DOHH2 (cell line): ENCODE measurements at regions not wholly inside any gene's neighbourhood (a gene's known extent, or its start where the extent isn't known, plus 50 kb on each side); places are given as distances from the start of the nearest gene placed in this dataset.

Source experiments
- H3F3A ChIP-seq: fragments of 200-600 bp; sonication (generic), shearing (Covaris generic); 2 replicates; pipeline ENCODE4 v1.6.0; 2016; ENCODE audit warnings: antibody characterized with exemption, mild to moderate bottlenecking; ENCODE audit not compliant: control insufficient read depth, insufficient read depth
- H3K27ac ChIP-seq: fragments of 200-600 bp; sonication (generic); 2 replicates; pipeline ENCODE4 v1.5.1; 2014; ENCODE audit warnings: low read depth, mild to moderate bottlenecking, low read length, moderate library complexity
- H3K27me3 ChIP-seq: fragments of 200-600 bp; sonication (generic); 2 replicates; pipeline ENCODE4 v1.6.1; 2014; ENCODE audit warnings: mild to moderate bottlenecking, low read length, mixed read lengths; ENCODE audit not compliant: control insufficient read depth
- H3K36me3 ChIP-seq: fragments of 200-600 bp; sonication (generic); 2 replicates; pipeline ENCODE4 v1.6.1; 2014; ENCODE audit warnings: mild to moderate bottlenecking, low read length, moderate library complexity, mixed read lengths; ENCODE audit not compliant: control insufficient read depth
- H3K4me1 ChIP-seq: fragments of 200-600 bp; sonication (generic); 2 replicates; pipeline ENCODE4 v1.6.1; 2014; ENCODE audit warnings: mild to moderate bottlenecking, low read length, mixed read lengths; ENCODE audit not compliant: control insufficient read depth
- H3K4me2 ChIP-seq: fragments of 200-600 bp; sonication (generic); 2 replicates; pipeline ENCODE4 v1.6.0; 2014; ENCODE audit warnings: mild to moderate bottlenecking, low read length, moderate library complexity
- H3K4me3 ChIP-seq: fragments of 200-600 bp; sonication (generic); 2 replicates; pipeline ENCODE4 v1.5.1; 2014; ENCODE audit warnings: mild to moderate bottlenecking, low read length, mixed read lengths
- H3K79me2 ChIP-seq: fragments of 200-600 bp; sonication (generic); 2 replicates; pipeline ENCODE4 v1.6.1; 2014; ENCODE audit warnings: mild to moderate bottlenecking, low read length, mixed read lengths; ENCODE audit not compliant: control insufficient read depth
- H3K9me2 ChIP-seq: fragments of 200-600 bp; sonication (generic); replicated peaks from 2 replicates; pipeline ENCODE4 v1.6.1; 2014; ENCODE audit warnings: mild to moderate bottlenecking, low read length, mixed read lengths; ENCODE audit not compliant: control insufficient read depth
- H3K9me3 ChIP-seq: fragments of 200-600 bp; sonication (generic); 2 replicates; pipeline ENCODE4 v1.6.1; 2014; ENCODE audit warnings: antibody characterized with exemption, low read length, mixed read lengths; ENCODE audit not compliant: control insufficient read depth, insufficient read depth
- H4K20me1 ChIP-seq: fragments of 200-600 bp; sonication (generic); 2 replicates; pipeline ENCODE4 v1.6.0; 2014; ENCODE audit warnings: low read depth, mild to moderate bottlenecking, antibody characterized with exemption, low read length, moderate library complexity; ENCODE audit not compliant: control insufficient read depth, insufficient read depth
- CTCF ChIP-seq: fragments of 200-600 bp; sonication (generic); IDR thresholded peaks from one replicate; pipeline ENCODE4 v1.5.1; 2014; ENCODE audit warnings: antibody characterized with exemption, mild to moderate bottlenecking, low read depth, low read length; ENCODE audit not compliant: poor library complexity, severe bottlenecking
- EZH2phosphoT487 ChIP-seq: fragments of 200-600 bp; sonication (generic); IDR thresholded peaks from 2 replicates; pipeline ENCODE4 v1.6.1; 2017; ENCODE audit warnings: borderline replicate concordance, mild to moderate bottlenecking, antibody characterized with exemption, low read length, moderate library complexity, mixed read lengths

- no peak for TF ChIP-seq EZH2phosphoT487
- TF ChIP-seq CTCF = no peak
- Histone ChIP-seq H3K79me2 (no peaks in the 10 kb centered on the region), H3K4me3 (no peak overlapping the region), H3K27me3 (no peaks in the 10 kb centered on the region), H3K36me3 (no peaks in the 10 kb centered on the region), H3F3A (no peaks in the 10 kb centered on the region), H3K9me2 (no peaks in the 10 kb centered on the region), H3K4me1 (no peaks in the 10 kb centered on the region), H3K27ac (no peak overlapping the region), H3K9me3 (no peaks in the 10 kb centered on the region), H3K4me2 (no peak overlapping the region), H4K20me1 (no peaks in the 10 kb centered on the region)
These were observed 92.8 kb upstream of the PPP2R2B start for GRCh38 chr5:146971401-146971800.

- H3K36me3 ChIP-seq = no peaks in the 10 kb centered on the region
- no peak overlapping the region for H3K4me2 ChIP-seq
- no peaks in the 10 kb centered on the region for H3F3A ChIP-seq
- no peak overlapping the region for H3K27ac ChIP-seq
- no peaks in the 10 kb centered on the region for H3K9me3 ChIP-seq
- H3K4me3 ChIP-seq = no peak overlapping the region
- H4K20me1 ChIP-seq = no peaks in the 10 kb centered on the region
- H3K9me2 ChIP-seq = no peaks in the 10 kb centered on the region
- no peaks in the 10 kb centered on the region for H3K27me3 ChIP-seq
- TF ChIP-seq CTCF (no peak), EZH2phosphoT487 (no peak)
- H3K4me1 ChIP-seq = no peaks in the 10 kb centered on the region
- H3K79me2 ChIP-seq = no peaks in the 10 kb centered on the region
These were observed 107.9 kb upstream of the PPP2R2B start for GRCh38 chr5:146986469-146986868.

GRCh38 chr5:146993876-146994530, 115.4 kb upstream of the PPP2R2B start:
- H3K79me2 ChIP-seq = no peaks in the 10 kb centered on the region
- no peaks in the 10 kb centered on the region for H3K36me3 ChIP-seq
- H3K4me1 ChIP-seq = no peaks in the 10 kb centered on the region
- H3K4me3 ChIP-seq = no peak overlapping the region
- no peaks in the 10 kb centered on the region for H4K20me1 ChIP-seq
- H3K27ac ChIP-seq = no peak overlapping the region
- H3K9me3 ChIP-seq = no peaks in the 10 kb centered on the region
- TF ChIP-seq EZH2phosphoT487 (no peak), CTCF (no peak)
- no peaks in the 10 kb centered on the region for H3K27me3 ChIP-seq
- H3K4me2 ChIP-seq = no peak overlapping the region
- H3F3A ChIP-seq = no peaks in the 10 kb centered on the region
- no peaks in the 10 kb centered on the region for H3K9me2 ChIP-seq
